ENCODE measurements at regions not wholly inside any gene's neighbourhood (a gene's known extent, or its start where the extent isn't known, plus 50 kb on each side); places are given as distances from the start of the nearest gene placed in this dataset.
A peak's percentile ranks its signal among the peaks of the same experiment; 100 is the strongest.

- DNase-seq = peak; percentile 31
Observed at GRCh38 chr12:125685915-125686314, 620.7 kb downstream of the AACS start.

GRCh38 chr12:125687403-125687802 is 622.2 kb downstream of the AACS start:
- DNase-seq = no peak

DNA sequence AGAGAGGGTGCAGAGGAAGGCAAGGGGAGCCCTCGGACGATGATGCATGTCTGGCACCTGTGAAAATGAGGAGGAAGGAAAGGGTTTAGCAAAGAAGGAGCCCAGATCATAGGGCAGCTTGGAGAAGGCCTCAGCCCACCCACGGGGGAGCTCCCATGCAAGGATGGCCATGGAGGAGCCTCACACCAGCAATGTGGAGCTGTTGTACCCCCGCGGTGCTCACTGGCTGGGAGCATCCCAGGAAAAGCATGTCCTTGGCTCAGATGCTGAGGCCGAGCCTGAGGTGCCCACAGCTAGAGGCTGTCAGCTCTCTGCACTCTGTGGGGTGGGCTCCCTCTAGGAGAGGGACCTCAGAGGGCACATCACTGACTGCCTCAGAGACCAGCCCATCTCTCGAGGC is 622.6 kb downstream of the AACS start:
- DNase-seq = no peak

DNA sequence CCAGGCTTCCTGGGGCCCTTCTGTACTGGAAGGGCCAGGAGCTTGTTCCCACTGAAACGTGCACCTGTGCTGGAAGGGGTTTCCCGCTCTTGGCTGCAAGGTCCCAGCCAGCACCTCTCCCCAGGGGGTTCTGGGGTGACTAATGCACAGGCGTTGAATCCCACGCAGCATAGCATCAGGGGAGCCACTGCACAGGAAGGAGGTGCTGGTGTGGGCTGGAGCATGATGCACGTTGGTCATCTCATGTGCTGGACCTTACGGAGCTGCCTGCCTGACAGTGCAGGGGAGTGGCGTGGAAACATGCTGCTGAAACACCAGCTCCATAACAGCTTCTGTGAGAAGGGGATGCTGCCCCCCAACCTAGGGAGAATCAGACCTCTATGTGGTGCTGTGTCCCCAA is 623.0 kb downstream of the AACS start:
- DNase-seq = no peak

GRCh38 chr12:125688881-125689280 is 623.6 kb downstream of the AACS start:
- no peak for DNase-seq

- no peak for DNase-seq
Observed at GRCh38 chr12:125689576-125690410, 624.6 kb downstream of the AACS start.

GRCh38 chr12:125690841-125691240 is 625.6 kb downstream of the AACS start:
- DNase-seq = no peak

DNA sequence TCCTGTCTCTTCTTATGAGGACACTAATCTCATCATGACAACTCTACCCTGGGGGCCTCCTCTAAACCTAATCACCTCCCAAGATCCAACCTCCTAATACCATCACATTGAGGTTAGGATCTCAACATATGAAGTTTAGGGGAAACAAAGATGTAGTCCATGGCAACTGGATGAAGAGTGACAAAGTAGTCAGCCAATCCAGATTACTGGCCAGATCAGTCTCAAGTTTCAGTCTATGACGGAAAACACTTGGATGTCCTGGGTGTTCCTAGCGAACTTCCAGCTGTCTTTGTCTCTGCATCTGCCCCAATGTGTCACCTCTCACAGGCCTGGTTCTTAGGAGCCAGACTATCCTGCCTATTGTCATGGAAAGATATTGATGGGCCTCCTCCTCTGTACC is 630.8 kb downstream of the AACS start:
- DNase-seq = no peak

GRCh38 chr12:125704803-125705202 is 639.6 kb downstream of the AACS start:
- no peak for DNase-seq

- no peak for DNase-seq
Observed at GRCh38 chr12:125720961-125721360, 655.7 kb downstream of the AACS start.

GRCh38 chr12:125734137-125734536 is 668.9 kb downstream of the AACS start:
- no peak for DNase-seq

- DNase-seq = no peak
Observed at GRCh38 chr12:125738211-125738610, 673.0 kb downstream of the AACS start.

- no peak for DNase-seq
Observed at GRCh38 chr12:125742413-125742812, 677.2 kb downstream of the AACS start.

DNA sequence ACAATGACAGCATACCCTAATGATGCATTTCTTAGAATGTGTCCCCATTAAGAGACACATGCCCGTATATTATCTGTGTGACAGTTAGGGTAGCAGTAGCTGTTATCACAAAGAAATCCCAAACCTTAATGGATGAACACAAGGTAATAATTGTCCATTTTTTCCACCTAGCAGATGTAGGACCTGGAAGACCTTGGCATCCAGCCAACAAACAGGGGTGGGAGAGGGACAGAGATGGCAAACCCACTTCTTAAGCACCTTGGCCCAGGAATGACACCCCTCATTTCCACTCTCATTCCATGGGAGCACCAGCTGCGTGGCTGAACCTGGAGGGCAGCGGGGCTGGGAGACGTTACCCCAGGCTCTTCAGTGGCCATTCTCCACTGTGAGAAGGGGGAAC is 679.0 kb downstream of the AACS start:
- peak; percentile 7 for DNase-seq

DNA sequence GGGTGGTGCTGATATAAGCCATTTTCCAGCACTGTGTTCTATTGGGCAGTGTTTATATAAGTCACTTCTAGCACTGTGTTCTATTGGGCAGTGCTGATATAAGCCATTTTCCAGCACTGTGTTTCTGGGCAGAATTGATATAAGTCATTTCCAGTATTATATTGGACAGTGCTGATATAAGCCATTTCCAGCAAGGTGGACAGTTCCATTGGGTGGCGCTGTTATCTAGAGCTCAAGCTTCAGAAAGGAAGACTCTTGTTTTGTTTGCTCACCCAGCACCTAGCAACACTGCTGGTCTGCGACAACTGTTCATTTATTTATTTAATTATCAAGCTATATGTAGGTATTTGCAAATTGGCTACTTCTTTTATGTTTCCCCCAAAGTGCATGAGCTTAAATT is 690.3 kb downstream of the AACS start:
- DNase-seq = no peak

GRCh38 chr12:125766091-125766490 is 700.9 kb downstream of the AACS start:
- no peak for DNase-seq

GRCh38 chr12:125772403-125772802 is 707.2 kb downstream of the AACS start:
- DNase-seq = no peak

- no peak for DNase-seq
Observed at GRCh38 chr12:125773033-125773640, 707.9 kb downstream of the AACS start.

- no peak for DNase-seq
Observed at GRCh38 chr12:125775507-125775906, 710.3 kb downstream of the AACS start.

GRCh38 chr12:125776212-125776611 is 711.0 kb downstream of the AACS start:
- DNase-seq = no peak

DNA sequence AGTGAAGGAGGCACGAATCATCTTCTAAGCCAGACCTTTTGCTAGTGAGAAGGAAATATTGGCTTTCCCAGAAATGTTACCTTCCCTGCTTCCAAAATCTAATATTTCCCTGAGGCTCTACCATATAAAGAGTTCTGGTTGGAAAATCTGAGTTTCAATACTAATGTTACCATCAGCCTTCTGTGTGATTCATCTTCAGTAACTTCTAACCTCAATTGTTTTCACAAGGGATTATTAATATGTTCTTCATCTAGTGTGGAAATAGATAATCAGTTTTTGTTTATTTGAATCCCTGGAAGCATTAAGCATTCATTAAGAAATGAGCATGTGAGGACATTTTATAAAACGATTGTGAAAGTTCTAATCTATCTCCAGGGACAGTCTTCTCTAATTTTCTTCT is 720.9 kb downstream of the AACS start:
- DNase-seq = no peak

DNA sequence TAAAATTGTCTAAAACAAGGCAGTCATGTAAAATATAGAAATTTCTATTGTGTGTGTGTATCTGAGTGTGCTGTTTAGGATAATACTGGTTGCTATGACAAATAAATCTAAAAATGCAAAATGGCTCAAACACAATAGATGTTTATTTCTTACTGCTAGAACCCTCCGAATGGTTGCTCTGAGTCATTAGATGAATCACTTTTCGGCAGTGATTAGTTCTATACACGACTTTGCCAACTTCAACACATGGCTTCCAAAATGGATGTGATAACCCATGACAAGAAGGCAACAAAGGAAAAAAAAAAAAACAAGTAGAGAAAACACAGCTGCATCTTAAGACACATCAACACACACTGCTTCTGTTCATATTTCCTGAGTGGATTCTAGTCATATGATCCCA is 729.2 kb downstream of the AACS start:
- no peak for DNase-seq

GRCh38 chr12:125797421-125798175 is 732.4 kb downstream of the AACS start:
- DNase-seq = no peak

GRCh38 chr12:125804660-125805059 is 739.4 kb downstream of the AACS start:
- DNase-seq = no peak

Measured in NCI-H1105 (cell line).